GM23248 (cell line): ENCODE measurements at regions not wholly inside any gene's neighbourhood (a gene's known extent, or its start where the extent isn't known, plus 50 kb on each side); places are given as distances from the start of the nearest gene placed in this dataset.

ENCODE experiments used
- EZH2 ChIP-seq: fragments of 200-600 bp; sonication (generic); IDR thresholded peaks from 2 replicates; pipeline ENCODE4 v1.6.1; 2018; ENCODE audit warnings: antibody characterized with exemption, mild to moderate bottlenecking; ENCODE audit not compliant: insufficient read depth, poor library complexity, severe bottlenecking
- EZH2phosphoT487 ChIP-seq: fragments of 200-600 bp; sonication (generic); IDR thresholded peaks from 2 replicates; pipeline ENCODE4 v1.6.1; 2018; ENCODE audit warnings: antibody characterized with exemption, moderate library complexity, mild to moderate bottlenecking, low read depth; ENCODE audit not compliant: insufficient read depth

- TF ChIP-seq EZH2: no peak
- no peak for TF ChIP-seq EZH2phosphoT487
These were observed 51.6 kb upstream of the LYRM9 start for GRCh38 chr17:27944546-27945332.
